T-helper 2 cell (primary cell): ENCODE measurements at regions not wholly inside any gene's neighbourhood (a gene's known extent, or its start where the extent isn't known, plus 50 kb on each side); places are given as distances from the start of the nearest gene placed in this dataset.
"Not testable (repeated sequence)": the region's sequence is repeated elsewhere in the genome, so short reads cannot be mapped to it uniquely, and the experiment has no call there.

Source experiments
- DNase-seq, 5 experiments: peaks; one replicate each; pipeline versions ENCODE4 v3.0.0 to v3.0.0-alpha.2; 2012 to 2022

DNA sequence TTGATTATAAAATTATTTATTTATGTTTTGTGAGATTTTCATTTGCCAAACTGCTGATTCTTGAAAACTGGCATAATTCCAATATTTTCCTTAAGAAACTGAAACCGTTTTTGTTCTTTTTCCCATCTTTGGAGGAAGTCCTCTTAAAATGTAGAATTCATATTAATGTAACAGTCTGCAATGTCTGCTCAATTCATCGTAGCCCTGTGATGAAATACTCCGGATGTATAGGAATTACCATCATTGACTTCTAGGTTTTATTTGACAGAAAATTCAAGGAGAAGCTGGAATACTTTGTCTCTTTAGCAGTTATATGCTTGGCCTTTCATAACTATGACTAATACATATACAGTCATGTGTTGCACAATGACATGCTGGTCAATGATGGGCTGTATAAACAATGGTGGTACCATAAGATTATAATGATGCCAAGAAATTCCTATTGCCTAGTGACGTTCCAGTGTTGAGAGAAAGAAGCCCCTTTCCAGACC, 185.0 kb upstream of the GPRIN3 start:
- DNase-seq, result no peak

DNA sequence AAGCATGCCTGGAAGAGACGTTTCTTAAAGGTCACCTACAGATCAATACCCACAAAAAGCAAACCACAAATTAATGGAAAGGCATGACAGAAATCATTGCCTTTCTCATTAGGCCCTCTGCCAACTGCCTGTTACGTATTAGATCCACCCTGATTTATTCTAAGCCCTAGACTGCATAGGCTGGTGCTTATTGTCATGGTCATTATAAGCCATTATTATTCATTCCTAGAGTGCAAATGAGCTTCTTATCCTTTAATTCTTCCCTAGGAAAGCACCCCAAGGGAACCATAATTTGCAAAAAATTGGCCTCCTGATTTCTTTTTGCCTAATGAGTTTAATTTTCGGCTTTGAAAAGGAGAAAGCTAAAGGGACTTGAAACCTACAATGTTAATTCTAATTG, 184.2 kb upstream of the GPRIN3 start:
- DNase-seq, result no peak

DNA sequence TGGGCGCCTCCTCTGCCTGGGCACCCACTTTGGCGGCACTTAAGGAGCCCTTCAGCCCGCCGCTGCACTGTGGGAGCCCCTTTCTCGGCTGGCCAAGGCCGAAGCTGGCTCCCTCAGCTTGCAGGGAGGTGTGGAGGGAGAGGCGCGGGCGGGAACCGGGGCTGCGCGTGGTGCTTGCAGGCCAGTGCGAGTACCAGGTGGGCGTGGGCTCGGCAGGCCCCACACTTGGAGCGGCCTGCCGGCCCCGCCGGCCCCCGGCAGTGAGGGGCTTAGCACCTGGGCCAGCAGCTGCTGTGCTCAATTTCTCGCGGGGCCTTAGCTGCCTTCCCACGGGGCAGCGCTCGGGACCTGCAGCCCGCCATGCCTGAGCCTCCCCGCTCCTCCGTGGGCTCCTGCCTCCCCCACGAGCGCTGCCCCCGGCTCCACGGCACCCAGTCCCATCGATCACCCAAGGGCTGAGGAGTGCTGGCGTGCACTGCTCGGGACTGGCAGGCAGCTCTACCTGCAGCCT, 182.4 kb upstream of the GPRIN3 start:
- DNase-seq, result not testable (repeated sequence)

DNA sequence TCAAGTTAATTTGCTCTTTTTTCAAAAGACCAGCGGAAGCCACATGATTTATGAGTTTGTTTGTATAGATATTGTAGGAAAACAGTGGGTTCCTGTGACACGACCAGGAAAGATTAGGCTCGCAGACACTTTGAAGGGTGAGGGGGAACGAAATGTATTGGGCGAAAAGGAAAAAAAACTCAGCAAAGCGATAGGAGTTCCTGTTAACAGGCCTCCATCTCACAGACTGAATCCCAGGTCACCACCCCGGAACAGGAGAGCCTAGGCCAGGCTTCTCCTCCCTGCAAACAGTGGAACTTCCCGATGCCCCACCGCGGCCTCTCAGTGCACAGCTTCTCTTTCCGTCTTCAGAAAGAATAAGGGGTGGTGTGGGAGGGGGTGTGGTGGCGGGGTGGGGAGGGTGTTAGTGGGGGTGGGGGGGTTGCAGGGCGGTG, 181.8 kb upstream of the GPRIN3 start:
- no peak for DNase-seq

DNA sequence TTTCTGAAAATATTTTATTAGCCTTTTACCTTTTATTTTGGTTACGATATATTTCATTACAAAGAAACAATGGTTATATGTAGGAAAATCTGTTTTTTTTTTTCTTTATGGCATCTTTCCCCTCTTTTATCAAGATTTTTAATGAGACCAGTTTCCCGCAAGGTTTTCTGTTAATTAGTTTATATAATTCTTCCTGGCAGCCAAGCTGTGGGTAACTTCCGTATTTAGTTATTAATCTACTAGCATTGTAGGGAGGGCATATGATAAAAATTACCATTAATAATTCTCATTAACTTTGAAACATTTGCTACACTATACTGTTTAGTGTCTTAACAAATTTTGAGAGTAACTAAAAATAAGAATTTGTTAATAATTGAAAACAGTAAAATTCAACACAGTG, 181.1 kb upstream of the GPRIN3 start:
- DNase-seq, result no peak

DNA sequence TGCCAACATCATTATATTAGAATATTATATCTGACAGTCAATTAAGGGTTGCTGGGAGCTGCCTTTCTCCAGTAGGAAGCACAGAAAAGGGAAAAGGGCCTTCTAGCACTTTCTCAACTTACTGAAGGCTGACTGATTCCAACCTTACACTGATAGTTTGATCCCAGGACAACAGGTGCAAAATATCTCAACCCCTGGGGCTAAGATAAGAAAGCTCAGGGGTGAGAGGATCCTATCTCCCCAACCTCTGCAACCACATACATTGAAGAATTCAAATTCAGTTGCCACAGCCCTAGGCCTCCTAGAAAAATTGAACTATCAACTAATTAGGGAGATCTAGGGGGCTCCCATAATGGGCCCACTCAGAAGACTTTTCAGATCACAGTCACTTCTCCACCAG, 179.1 kb upstream of the GPRIN3 start:
- no peak for DNase-seq

DNA sequence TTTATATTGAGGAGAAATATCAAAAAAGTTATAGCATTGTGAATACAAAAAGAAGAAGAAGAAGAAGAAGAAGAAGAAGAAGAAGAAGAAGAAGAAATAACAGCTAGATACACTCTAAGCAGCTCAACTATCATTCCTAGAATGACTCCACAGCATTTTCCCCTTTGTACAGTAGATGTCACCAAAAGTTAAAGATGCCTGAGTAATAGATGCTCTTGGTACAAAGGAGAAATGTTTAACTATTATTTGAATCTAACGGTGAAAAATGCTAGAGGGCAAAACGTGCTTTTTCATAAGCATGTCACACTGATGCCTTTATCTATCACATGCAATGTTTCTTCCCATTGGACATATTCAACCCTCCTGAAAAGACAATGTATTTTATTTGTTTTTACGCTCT, 178.4 kb upstream of the GPRIN3 start:
- DNase-seq, result peak in 1 of 5 experiments; percentile 9

DNA sequence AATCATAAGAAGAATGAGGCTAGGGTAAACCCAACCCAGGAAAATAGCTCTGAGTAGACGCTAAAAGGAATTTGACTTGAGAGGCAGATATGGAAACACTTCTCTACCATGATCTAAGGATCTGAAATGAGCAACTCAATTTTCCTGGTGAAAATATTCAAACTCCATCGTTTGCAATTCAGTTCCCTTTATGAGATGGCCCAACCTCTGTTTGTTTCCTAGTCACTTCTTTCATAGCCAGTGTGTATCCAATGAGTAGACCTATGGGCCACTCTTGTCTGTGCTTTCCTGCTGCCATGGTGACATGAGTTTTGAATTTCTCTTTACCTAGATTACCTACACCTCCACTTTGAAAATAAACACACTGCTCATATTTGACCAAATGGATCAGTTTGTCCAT, 176.2 kb upstream of the GPRIN3 start:
- DNase-seq, result no peak

DNA sequence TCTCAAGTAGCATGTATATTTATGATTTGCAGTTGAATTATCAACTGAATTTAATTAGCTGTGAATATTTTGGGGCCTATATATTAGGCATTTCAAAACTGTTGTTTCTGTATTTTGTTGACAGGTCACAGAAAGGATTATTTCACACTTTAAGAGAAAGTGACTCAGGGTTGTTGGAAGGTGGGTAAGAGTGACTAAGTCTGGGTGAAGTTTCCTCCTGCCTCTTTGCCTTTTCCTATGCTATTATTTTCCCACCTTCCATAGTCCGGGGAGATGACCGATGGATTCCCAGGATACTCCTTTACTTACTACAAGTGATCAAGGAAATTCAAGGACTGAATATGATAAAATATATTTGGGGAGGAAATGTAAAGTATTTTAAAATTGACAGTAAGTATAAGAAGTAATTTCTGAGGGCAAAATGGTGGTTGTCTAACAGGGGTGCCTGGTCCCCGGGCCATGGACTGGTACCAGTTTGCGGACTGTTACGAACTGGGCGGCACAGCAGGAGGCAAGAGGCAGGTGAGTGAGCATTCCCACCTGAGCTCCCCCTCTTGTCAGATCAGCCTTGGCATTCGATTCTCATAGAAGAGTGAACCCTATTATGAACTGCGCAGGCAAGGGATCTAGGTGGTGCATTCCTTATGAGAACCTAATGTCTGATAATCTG, 175.5 kb upstream of the GPRIN3 start:
- DNase-seq, result no peak

DNA sequence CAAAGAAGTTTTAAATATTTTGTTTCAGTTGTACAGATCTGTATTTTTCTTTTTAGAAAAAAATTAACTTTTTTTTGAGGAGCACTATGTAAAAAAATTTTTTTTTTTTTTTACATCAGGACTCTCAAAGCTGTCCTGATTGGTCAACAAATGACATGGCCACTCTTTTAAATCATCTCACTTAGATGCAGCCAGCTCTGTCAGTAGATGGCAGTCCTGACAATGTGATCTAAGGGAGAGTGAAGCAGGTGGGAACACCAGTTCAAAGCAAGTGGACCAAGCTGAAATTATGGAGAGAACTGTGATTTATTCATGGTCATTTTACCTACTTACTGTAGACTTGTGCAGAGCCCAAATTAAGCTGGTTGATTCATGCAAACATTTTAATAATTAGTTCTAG, 174.7 kb upstream of the GPRIN3 start:
- peak in 1 of 5 experiments; percentile 30 for DNase-seq

DNA sequence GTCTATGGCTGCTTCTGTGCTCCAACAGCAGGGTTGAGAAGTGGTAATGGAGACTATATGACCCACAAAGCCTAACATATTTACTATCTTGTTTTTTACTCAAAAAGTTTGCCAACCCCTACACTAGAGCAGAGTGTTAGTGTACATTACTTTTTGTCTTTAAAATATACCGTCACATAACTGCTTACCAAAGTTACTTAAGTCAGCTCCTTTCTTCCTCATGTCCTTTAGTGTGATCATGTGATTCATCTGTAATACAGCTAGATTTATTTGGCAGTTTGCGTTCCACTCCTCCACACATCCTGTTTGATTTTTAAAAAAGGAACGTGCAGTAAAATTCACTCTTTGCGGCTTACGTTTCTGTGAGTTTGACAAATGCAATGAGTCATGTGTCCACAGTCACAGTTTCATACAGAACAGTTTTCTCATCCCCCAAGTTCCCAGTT, 162.4 kb upstream of the GPRIN3 start:
- DNase-seq, result peak in 1 of 5 experiments; percentile 87

DNA sequence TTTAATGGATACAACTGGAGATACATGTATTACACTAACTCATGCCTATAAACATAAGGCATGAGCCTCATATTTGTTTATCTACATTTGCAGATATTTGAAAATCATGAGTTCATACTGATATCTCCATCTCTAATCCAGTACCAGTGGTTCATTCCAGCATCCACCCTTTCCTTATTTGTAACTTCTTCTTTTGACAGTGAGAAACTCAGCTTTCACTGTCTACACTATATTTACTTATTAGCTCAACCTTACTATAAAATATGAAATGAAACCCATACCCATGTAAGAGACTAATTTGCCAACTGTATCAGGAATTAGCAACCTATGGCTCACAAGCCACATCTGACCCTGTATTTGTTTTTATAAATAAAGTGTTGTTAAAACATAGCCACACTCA, 161.9 kb upstream of the GPRIN3 start:
- DNase-seq, result no peak

DNA sequence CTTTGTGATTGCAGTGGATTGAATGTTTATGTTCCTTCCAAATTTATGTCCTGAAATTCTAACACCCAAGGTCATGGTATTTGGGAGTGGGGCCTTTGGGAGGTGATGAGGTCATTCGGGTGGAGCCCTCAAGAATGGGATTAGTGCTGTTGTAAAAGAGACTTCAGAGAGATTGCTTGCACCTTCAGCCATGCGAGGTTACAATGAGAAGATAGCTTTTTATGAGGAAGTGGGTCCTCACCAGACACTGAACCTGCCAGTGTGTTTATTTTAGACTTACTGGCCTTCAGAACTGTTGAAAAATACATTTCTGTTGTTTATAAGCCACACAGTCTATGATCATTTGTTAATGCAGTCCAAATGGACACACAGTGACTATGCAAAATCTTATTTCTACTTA, 161.0 kb upstream of the GPRIN3 start:
- no peak for DNase-seq

DNA sequence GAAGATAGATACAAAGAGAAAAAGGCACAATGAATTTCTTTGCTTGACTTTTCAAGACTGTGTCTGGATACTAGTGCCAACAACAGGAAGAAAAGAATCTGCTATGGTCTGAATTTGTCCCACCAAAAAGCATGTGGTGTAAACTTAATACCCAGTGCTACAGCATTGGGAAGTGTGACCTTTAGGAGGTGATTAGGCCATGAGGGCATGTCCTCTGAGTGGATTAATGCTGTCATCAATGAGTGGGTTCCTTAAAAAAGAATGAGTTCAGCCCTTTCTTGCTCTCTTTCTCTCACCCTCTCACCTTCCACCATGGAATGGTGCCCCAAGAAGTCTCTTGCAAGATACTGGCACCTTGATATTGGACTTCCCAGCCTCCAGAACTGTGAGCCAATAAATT, 155.7 kb upstream of the GPRIN3 start:
- no peak for DNase-seq

DNA sequence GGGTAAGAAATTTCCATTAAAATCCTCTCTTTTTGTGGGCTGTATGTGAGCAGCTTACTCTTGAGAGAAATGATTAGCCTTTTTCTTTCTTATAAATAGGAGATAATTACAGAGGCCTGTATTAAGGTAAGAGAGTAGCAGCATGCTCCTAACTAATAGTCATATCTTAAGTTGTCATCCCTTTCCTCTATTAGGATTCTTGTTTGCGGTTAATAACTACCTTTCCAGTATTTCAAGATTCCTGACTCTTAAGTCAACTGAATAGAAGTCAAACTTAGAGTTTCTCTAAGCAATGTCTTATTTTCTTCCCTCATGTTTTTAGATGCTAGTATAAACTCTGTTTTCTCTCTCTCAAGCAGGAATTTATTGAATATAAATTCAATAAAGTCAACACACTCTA, 139.9 kb upstream of the GPRIN3 start:
- DNase-seq, result no peak

DNA sequence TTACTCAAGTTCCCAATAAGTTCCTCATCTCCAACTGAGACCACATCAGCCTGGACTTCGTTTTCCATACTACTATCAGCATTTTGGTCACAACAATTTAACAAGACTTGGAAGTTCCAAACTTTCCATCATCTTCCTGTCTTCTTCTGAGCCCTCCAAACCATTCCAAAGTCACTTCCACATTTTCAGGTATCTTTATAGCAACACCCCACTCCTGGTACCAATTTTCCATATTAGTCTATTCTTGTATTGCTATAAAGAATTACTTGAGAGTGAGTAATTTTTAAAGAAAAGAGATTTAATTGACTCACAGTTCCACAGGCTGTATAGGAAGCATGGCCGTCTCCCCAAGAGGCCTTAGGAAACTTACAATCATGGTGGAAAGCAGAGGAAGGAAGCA, 138.6 kb upstream of the GPRIN3 start:
- no peak for DNase-seq

DNA sequence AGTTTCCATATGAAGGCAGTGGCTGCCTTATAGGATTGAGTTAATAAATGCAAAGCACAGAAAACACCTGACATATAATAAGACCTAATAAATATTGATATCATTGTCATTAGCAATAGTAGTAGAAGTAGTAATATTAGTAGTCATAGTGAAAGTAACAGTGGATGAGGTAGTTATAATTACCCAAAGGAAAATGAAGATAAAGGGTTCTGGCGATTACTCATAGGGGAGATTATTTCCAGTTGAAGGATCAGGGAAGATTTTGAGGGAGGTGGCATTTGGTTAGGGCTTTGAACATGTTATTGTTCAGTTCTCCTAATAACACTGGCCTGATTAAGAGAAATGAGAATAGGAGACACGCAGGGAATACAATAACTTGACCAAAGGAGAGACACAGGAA, 131.9 kb upstream of the GPRIN3 start:
- no peak for DNase-seq

DNA sequence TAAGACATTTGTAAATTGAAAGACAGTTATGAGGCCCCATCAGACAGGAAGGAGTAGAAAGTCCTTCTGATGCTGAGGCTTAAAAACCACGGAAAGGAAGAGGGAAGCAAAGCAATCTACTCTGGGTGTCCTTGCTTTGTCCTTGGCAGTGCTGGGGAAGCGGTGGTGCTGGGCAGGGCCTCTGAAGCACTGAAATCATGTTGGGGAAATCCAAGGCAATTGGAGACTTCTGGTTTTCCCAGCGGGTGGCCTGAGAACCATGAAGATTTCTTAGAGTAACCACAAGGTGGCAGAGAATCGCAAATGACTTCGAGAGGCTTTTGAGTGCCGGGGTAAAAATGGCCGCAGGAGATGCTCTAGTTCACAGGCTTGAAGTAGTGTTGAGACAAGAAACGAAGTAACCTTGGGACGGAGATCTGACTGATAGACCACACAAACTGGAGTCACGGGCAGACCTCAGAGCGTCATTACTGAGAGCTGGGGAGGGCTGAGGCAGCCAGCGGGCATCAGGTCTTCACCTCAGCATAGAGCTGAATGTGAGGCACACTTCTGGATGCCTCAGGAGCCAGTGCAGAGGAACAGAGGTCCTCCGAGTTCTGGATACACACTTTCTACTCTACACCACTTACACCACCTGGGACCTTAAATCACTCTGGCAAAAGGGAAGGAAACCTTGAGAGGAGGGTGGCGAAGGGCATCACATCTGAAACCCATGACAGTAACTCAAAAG, 130.7 kb upstream of the GPRIN3 start:
- DNase-seq, result peak in 4 of 5 experiments; percentile 2 to 73 (median 16)

DNA sequence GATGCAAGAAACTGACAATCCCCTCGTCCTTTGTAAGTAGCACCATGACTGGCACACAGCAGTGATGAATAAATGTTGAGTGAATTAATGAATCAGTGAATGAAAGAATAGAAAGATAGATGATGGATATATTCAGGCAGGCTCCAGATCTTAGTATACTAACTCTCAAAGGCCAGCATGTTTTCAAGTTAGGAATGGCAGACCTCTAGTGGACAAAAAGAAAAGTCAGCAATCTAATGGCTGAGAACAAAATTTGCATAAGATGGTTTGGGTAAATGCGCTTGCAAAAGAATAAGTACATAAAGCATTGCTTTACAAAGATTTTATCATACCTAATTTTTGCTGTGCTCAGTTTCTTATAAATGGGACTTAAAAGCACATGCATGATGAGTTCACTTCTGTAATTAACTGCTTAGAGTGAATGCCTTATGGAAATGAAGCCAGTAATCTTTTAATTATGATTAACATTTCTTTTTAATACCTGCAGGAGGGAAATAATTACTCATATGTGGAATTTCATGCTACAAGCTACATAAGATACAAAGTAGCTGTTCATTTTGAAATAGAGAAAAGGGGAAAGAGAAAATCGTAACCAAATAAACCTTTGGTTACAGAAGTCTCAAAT, 126.9 kb upstream of the GPRIN3 start:
- DNase-seq, result peak in 2 of 5 experiments; percentile 1 to 70

DNA sequence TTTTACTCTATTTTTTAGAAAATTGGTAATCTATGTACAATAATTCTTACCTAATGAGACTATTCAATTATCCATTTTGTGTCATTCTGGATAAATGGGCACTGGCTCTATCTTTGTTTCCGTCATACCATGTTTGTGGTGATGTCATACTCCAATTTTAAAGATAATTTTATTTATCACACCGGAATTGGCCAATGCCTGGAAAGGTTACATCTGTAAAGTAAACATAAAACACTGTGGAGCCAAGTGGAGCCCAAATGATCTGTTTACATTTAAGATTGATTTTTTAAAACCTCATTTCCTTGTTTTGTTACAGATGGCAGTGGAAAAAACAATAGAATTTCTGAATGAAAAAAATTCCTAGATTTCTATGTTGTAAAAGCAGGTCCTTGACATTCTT, 120.2 kb upstream of the GPRIN3 start:
- no peak for DNase-seq

DNA sequence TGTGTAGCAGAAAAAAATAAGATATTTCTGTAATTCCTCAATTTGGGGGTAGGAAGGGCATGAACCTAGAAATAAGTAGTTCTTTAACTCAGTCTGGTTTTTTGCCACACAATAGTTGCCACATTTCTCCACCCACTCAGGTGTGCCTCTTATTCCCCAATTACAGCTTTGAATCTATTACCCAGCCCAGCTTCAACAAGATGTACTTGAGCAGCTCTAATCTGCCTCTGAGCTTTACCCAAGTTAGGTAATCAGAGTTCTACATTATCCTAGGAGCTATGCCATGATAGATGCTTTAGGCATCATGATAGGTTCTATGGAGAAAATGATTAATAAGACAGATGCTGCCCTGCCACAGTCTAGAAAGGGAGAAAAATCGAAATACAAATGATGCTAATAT, 117.4 kb upstream of the GPRIN3 start:
- no peak for DNase-seq

DNA sequence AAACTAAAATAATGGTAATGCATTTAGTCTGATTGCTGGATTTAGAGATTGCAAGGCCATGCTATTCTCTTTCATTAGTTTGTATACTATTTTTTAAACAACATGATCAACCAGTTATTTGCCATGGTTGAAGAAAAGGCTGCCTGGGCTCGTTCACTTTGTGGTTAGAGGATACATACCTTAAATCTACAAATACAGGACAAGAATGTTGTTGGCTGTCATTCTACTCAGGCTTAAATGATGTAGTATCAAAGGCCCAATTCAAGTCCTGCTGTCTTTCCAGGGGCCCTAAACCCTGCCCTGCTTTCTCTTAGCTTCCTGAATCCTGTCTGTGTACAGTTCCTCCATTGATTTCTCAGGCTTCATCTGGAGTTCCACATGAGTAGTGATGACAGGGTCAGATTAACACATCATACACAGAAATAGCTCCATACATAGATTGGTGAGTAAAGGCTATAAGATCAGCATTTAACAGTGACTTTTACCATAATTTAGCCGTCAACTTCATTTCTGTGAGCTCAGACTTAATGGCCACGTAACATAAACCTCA, 114.9 kb upstream of the GPRIN3 start:
- DNase-seq, result no peak

DNA sequence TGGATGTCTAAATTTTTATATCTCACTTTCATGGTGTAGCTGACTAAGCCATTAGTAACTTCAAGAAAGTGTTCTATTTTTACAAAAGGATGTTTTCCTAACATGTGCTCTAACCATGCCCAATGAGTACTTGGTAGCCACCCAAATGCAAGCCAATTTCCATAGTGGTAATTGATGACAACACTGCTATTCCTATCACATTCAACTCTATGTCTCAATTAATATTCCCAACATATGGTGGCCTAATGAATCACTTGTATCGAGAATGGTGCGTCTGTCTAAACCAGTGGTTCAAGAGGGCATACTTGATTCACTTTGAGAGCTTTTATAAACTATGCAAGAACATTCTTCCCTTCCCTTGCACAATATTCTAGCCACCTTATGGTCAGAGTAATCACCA, 112.9 kb upstream of the GPRIN3 start:
- no peak for DNase-seq
